ENCODE measurements at regions not wholly inside any gene's neighbourhood (a gene's known extent, or its start where the extent isn't known, plus 50 kb on each side); places are given as distances from the start of the nearest gene placed in this dataset.

DNA sequence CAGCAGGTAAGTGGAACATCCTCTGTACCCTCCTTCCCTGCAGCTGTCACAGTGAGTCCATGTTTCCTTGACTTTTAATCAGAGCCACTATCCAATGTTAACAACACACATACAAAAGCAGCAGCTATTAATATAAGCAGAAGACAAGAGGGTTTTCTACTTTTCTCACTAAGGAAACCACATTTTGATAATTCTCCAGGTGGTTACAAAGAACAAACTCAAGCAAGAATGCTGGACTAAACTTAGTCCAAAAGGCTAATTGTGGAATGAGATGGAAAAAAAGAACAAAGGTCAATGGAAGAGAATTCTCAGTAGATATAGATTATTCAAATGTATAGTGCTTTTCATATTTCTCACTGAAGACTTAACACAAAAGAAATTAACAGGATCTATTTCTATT is 176.9 kb upstream of the SLC39A10 start:
- Histone ChIP-seq H3K9ac (ENCODE audit: low read length) (no peak overlapping the region), H3K4me1 (ENCODE audit: control insufficient read depth, insufficient read depth, low read length) (no peaks in the 10 kb centered on the region), H3K36me3 (ENCODE audit: control insufficient read depth, insufficient read depth, low read length) (no peaks in the 10 kb centered on the region), H3K27me3 (ENCODE audit: control insufficient read depth, insufficient read depth, low read length) (no peaks in the 10 kb centered on the region), H3K4me3 (ENCODE audit: low read length) (no peak overlapping the region), H3K27ac (ENCODE audit: low read depth, low read length) (no peak overlapping the region)

GRCh38 chr2:195479407-195479806 is 177.6 kb upstream of the SLC39A10 start:
- Histone ChIP-seq H3K4me3 (ENCODE audit: low read length) (no peak overlapping the region), H3K27me3 (ENCODE audit: control insufficient read depth, insufficient read depth, low read length) (no peaks in the 10 kb centered on the region), H3K4me1 (ENCODE audit: control insufficient read depth, insufficient read depth, low read length) (no peaks in the 10 kb centered on the region), H3K27ac (ENCODE audit: low read depth, low read length) (no peak overlapping the region), H3K9ac (ENCODE audit: low read length) (no peak overlapping the region), H3K36me3 (ENCODE audit: control insufficient read depth, insufficient read depth, low read length) (no peaks in the 10 kb centered on the region)

DNA sequence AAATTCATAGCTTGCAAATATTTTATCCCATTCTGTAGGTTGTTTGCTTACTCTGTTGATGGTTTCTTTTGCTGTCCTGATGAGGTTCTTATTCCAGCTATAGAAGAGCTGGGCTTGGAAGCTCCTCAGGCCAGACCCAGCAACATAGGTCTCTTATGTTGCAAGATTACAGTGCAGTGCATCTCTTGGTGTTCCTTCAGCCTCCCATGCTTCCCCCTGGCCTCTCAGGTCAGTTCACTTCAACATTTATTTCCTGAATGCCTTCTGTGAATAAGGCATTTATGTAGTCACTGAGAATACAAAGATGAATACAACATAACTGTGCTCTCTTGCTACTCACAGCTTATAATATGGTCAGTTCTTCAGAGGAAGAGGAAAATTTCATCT is 179.0 kb upstream of the SLC39A10 start:
- no peak overlapping the region for H3K9ac ChIP-seq (ENCODE audit: low read length)
- no peaks in the 10 kb centered on the region for H3K36me3 ChIP-seq (ENCODE audit: control insufficient read depth, insufficient read depth, low read length)
- H3K27ac ChIP-seq (ENCODE audit: low read depth, low read length), result no peak overlapping the region
- H3K27me3 ChIP-seq (ENCODE audit: control insufficient read depth, insufficient read depth, low read length), result no peaks in the 10 kb centered on the region
- H3K4me1 ChIP-seq (ENCODE audit: control insufficient read depth, insufficient read depth, low read length), result no peaks in the 10 kb centered on the region
- no peak overlapping the region for H3K4me3 ChIP-seq (ENCODE audit: low read length)

- Histone ChIP-seq H3K27me3 (ENCODE audit: control insufficient read depth, insufficient read depth, low read length) (no peaks in the 10 kb centered on the region), H3K4me1 (ENCODE audit: control insufficient read depth, insufficient read depth, low read length) (no peaks in the 10 kb centered on the region)
Observed at GRCh38 chr2:195477248-195477995, 179.6 kb upstream of the SLC39A10 start.

GRCh38 chr2:195475336-195475735 is 181.7 kb upstream of the SLC39A10 start:
- H3K27ac ChIP-seq (ENCODE audit: low read depth, low read length), result no peak overlapping the region
- no peak overlapping the region for H3K9ac ChIP-seq (ENCODE audit: low read length)
- H3K36me3 ChIP-seq (ENCODE audit: control insufficient read depth, insufficient read depth, low read length), result no peaks in the 10 kb centered on the region
- H3K27me3 ChIP-seq (ENCODE audit: control insufficient read depth, insufficient read depth, low read length), result no peaks in the 10 kb centered on the region
- no peaks in the 10 kb centered on the region for H3K4me1 ChIP-seq (ENCODE audit: control insufficient read depth, insufficient read depth, low read length)
- no peak overlapping the region for H3K4me3 ChIP-seq (ENCODE audit: low read length)

More at GRCh38 chr2:195477248-195477995, 179.6 kb upstream of the SLC39A10 start:
- Histone ChIP-seq H3K9ac (ENCODE audit: low read length) (no peak overlapping the region), H3K4me3 (ENCODE audit: low read length) (no peak overlapping the region), H3K36me3 (ENCODE audit: control insufficient read depth, insufficient read depth, low read length) (no peaks in the 10 kb centered on the region), H3K27ac (ENCODE audit: low read depth, low read length) (no peak overlapping the region)

- Histone ChIP-seq H3K9ac (ENCODE audit: low read length) (no peak overlapping the region), H3K27ac (ENCODE audit: low read depth, low read length) (no peak overlapping the region), H3K36me3 (ENCODE audit: control insufficient read depth, insufficient read depth, low read length) (no peaks in the 10 kb centered on the region), H3K4me1 (ENCODE audit: control insufficient read depth, insufficient read depth, low read length) (no peaks in the 10 kb centered on the region), H3K4me3 (ENCODE audit: low read length) (no peak overlapping the region), H3K27me3 (ENCODE audit: control insufficient read depth, insufficient read depth, low read length) (no peaks in the 10 kb centered on the region)
Observed at GRCh38 chr2:195473862-195474261, 183.2 kb upstream of the SLC39A10 start.

GRCh38 chr2:195472501-195473234 is 184.4 kb upstream of the SLC39A10 start:
- Histone ChIP-seq H3K4me3 (ENCODE audit: low read length) (no peak overlapping the region), H3K36me3 (ENCODE audit: control insufficient read depth, insufficient read depth, low read length) (no peaks in the 10 kb centered on the region), H3K27me3 (ENCODE audit: control insufficient read depth, insufficient read depth, low read length) (no peaks in the 10 kb centered on the region), H3K9ac (ENCODE audit: low read length) (no peak overlapping the region), H3K27ac (ENCODE audit: low read depth, low read length) (no peak overlapping the region), H3K4me1 (ENCODE audit: control insufficient read depth, insufficient read depth, low read length) (no peaks in the 10 kb centered on the region)

GRCh38 chr2:195471807-195472206 is 185.2 kb upstream of the SLC39A10 start:
- H3K36me3 ChIP-seq (ENCODE audit: control insufficient read depth, insufficient read depth, low read length), result no peaks in the 10 kb centered on the region
- H3K4me1 ChIP-seq (ENCODE audit: control insufficient read depth, insufficient read depth, low read length), result no peaks in the 10 kb centered on the region

GRCh38 chr2:195471163-195471562 is 185.9 kb upstream of the SLC39A10 start:
- Histone ChIP-seq H3K27ac (ENCODE audit: low read depth, low read length) (no peak overlapping the region), H3K27me3 (ENCODE audit: control insufficient read depth, insufficient read depth, low read length) (no peaks in the 10 kb centered on the region), H3K9ac (ENCODE audit: low read length) (no peak overlapping the region), H3K36me3 (ENCODE audit: control insufficient read depth, insufficient read depth, low read length) (no peaks in the 10 kb centered on the region), H3K4me3 (ENCODE audit: low read length) (no peak overlapping the region), H3K4me1 (ENCODE audit: control insufficient read depth, insufficient read depth, low read length) (no peaks in the 10 kb centered on the region)

More at GRCh38 chr2:195471807-195472206, 185.2 kb upstream of the SLC39A10 start:
- no peaks in the 10 kb centered on the region for H3K27me3 ChIP-seq (ENCODE audit: control insufficient read depth, insufficient read depth, low read length)
- H3K9ac ChIP-seq (ENCODE audit: low read length), result no peak overlapping the region
- H3K27ac ChIP-seq (ENCODE audit: low read depth, low read length), result no peak overlapping the region
- H3K4me3 ChIP-seq (ENCODE audit: low read length), result no peak overlapping the region

GRCh38 chr2:195470622-195471021 is 186.4 kb upstream of the SLC39A10 start:
- H3K9ac ChIP-seq (ENCODE audit: low read length), result no peak overlapping the region
- H3K27ac ChIP-seq (ENCODE audit: low read depth, low read length), result no peak overlapping the region
- H3K27me3 ChIP-seq (ENCODE audit: control insufficient read depth, insufficient read depth, low read length), result no peaks in the 10 kb centered on the region
- H3K4me1 ChIP-seq (ENCODE audit: control insufficient read depth, insufficient read depth, low read length), result no peaks in the 10 kb centered on the region
- H3K36me3 ChIP-seq (ENCODE audit: control insufficient read depth, insufficient read depth, low read length), result no peaks in the 10 kb centered on the region
- H3K4me3 ChIP-seq (ENCODE audit: low read length), result no peak overlapping the region

GRCh38 chr2:195468771-195469170 is 188.3 kb upstream of the SLC39A10 start:
- H3K4me1 ChIP-seq (ENCODE audit: control insufficient read depth, insufficient read depth, low read length), result no peaks in the 10 kb centered on the region
- no peaks in the 10 kb centered on the region for H3K36me3 ChIP-seq (ENCODE audit: control insufficient read depth, insufficient read depth, low read length)
- H3K4me3 ChIP-seq (ENCODE audit: low read length), result no peak overlapping the region
- H3K9ac ChIP-seq (ENCODE audit: low read length), result no peak overlapping the region
- no peak overlapping the region for H3K27ac ChIP-seq (ENCODE audit: low read depth, low read length)
- H3K27me3 ChIP-seq (ENCODE audit: control insufficient read depth, insufficient read depth, low read length), result no peaks in the 10 kb centered on the region

DNA sequence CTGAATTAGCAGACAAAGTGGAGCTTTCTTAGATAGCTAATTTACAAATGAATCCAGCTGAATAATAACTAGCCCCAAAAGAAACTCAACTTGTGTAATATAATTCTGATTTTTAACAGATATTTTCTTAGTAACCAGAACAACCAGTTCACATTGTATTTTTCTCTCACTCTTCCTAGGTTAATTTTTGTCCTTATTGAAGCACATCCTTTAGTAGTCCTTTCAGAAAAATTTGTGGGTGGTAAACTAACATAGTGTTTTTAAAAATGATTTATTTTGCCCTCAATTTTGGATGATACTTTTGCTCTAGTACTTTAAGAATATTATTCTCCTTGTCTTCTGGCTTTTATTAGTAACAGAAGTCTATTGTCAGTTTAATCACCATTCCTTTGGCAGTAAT is 190.6 kb upstream of the SLC39A10 start:
- H3K36me3 ChIP-seq (ENCODE audit: control insufficient read depth, insufficient read depth, low read length), result no peaks in the 10 kb centered on the region
- no peaks in the 10 kb centered on the region for H3K27me3 ChIP-seq (ENCODE audit: control insufficient read depth, insufficient read depth, low read length)

DNA sequence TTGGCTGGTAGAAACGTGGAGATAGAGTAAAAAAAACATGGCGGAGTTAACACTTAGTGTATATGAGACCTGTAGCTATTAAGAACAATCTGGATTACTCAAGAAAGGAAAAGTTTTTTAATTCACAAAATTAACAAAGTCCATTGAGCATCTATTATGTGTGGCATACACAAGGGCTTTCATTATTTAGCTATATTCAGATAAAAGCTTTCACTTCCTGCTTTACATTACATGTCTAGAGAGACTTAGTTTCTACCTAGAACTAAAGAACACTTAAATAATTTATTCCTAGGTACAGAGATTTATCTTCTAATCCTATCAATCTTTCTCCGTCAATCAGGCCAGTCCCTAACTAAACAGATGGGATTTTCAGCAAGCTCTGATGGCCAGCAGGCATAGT is 196.0 kb upstream of the SLC39A10 start:
- no peak overlapping the region for H3K9ac ChIP-seq (ENCODE audit: low read length)
- no peaks in the 10 kb centered on the region for H3K27me3 ChIP-seq (ENCODE audit: control insufficient read depth, insufficient read depth, low read length)
- no peaks in the 10 kb centered on the region for H3K36me3 ChIP-seq (ENCODE audit: control insufficient read depth, insufficient read depth, low read length)
- no peak overlapping the region for H3K4me3 ChIP-seq (ENCODE audit: low read length)
- no peaks in the 10 kb centered on the region for H3K4me1 ChIP-seq (ENCODE audit: control insufficient read depth, insufficient read depth, low read length)
- no peak overlapping the region for H3K27ac ChIP-seq (ENCODE audit: low read depth, low read length)

More for the DNA sequence above, 190.6 kb upstream of the SLC39A10 start:
- no peak overlapping the region for H3K9ac ChIP-seq (ENCODE audit: low read length)
- H3K4me1 ChIP-seq (ENCODE audit: control insufficient read depth, insufficient read depth, low read length), result no peaks in the 10 kb centered on the region
- H3K4me3 ChIP-seq (ENCODE audit: low read length), result no peak overlapping the region
- H3K27ac ChIP-seq (ENCODE audit: low read depth, low read length), result no peak overlapping the region
